Upper lobe of left lung (tissue), 6 donors: ENCODE measurements at regions not wholly inside any gene's neighbourhood (a gene's known extent, or its start where the extent isn't known, plus 50 kb on each side); places are given as distances from the start of the nearest gene placed in this dataset.

Source experiments
- ATAC-seq, 2 donors: fragments of 200-7000 bp; cut with Tn5 transposase; one replicate each; pipeline ENCODE4 v1.9.1; 2022; ENCODE audit warnings: mild to moderate bottlenecking in 2 of 2, moderate library complexity in 2 of 2; ENCODE audit not compliant: low FRiP score in 2 of 2
- DNase-seq, 2 donors: peaks; one replicate each; pipeline ENCODE4 v3.0.0-alpha.2; 2019 to 2020
- H3K27ac ChIP-seq, 4 donors: fragments of 200-600 bp; sonication (generic); one replicate each; pipeline ENCODE4 v1.5.1; 2016 to 2019
- H3K27me3 ChIP-seq, 4 donors: fragments of 200-600 bp; sonication (generic); one replicate each; pipeline ENCODE4 v1.5.1; 2017 to 2019
- H3K36me3 ChIP-seq, 4 donors: fragments of 200-600 bp; sonication (generic); one replicate each; pipeline ENCODE4 v1.5.1; 2016 to 2019
- H3K4me1 ChIP-seq, 4 donors: fragments of 200-600 bp; sonication (generic); one replicate each; pipeline ENCODE4 v1.5.1; 2018 to 2019
- H3K4me3 ChIP-seq, 4 donors: fragments of 200-600 bp; sonication (generic); one replicate each; pipeline ENCODE4 v1.5.1; 2017 to 2019; ENCODE audit warnings: mild to moderate bottlenecking in 2 of 4, moderate library complexity in 1 of 4
- H3K9me3 ChIP-seq, 4 donors: fragments of 200-600 bp; sonication (generic); one replicate each; pipeline ENCODE4 v1.5.1; 2018 to 2019
- EP300 ChIP-seq, 4 donors: sonication (generic); formaldehyde crosslinking; IDR thresholded peaks; one replicate each; pipeline ENCODE4 v1.5.1; 2017; ENCODE audit warnings: antibody characterized with exemption in 4 of 4, control low read depth in 2 of 4
- POLR2A ChIP-seq, 4 donors: fragments of 450-650 bp; IDR thresholded peaks; one replicate each; pipeline ENCODE4 v1.5.1; 2016 to 2017; ENCODE audit warnings: antibody characterized with exemption in 4 of 4, mild to moderate bottlenecking in 2 of 4
- POLR2AphosphoS5 ChIP-seq, 2 donors: sonication (generic); formaldehyde crosslinking; IDR thresholded peaks; one replicate each; pipeline ENCODE4 v1.5.1; 2017; ENCODE audit warnings: antibody characterized with exemption in 2 of 2
- WGBS, 2 donors: methylation state at CpG; one replicate each; pipeline ENCODE4 v1.1.5; 2017 to 2018; 5-methylcytosine and 5-hydroxymethylcytosine counted together
- TF ChIP-seq, protein P1 (sequence below), 6 experiments: fragments of 450-650 bp in 4 of 6; fragments of 200-600 bp in 2 of 6; sonication (generic) in 2 of 6; IDR thresholded peaks; one replicate each; pipeline ENCODE4 v1.5.1; 2016 to 2019; ENCODE audit warnings: antibody characterized with exemption in 6 of 6
- donor health status: DM: no; HTN: no; CAD: no; lungs with moderate emphysema.
- donor health status: DM: no; HTN: yes; CAD: no; lungs with severe emphysema.

- H3K4me3 ChIP-seq: no peak overlapping the region
- ATAC-seq: no peak
- 90 to 91% methylated on average over 2 of the region's 2 CpGs for WGBS, 2 donors
- H3K9me3 ChIP-seq: no peaks in the 10 kb centered on the region
- no peak for DNase-seq
- no peaks in the 10 kb centered on the region for H3K27me3 ChIP-seq
- no peaks in the 10 kb centered on the region for H3K36me3 ChIP-seq
- H3K4me1 ChIP-seq: no peaks in the 10 kb centered on the region
- no peak overlapping the region for H3K27ac ChIP-seq
- no peak for TF ChIP-seq POLR2A (IDR thresholded peaks at IDR 0.05)
- no peak for TF ChIP-seq EP300 (IDR thresholded peaks at IDR 0.05)
- TF ChIP-seq, protein P1, sequence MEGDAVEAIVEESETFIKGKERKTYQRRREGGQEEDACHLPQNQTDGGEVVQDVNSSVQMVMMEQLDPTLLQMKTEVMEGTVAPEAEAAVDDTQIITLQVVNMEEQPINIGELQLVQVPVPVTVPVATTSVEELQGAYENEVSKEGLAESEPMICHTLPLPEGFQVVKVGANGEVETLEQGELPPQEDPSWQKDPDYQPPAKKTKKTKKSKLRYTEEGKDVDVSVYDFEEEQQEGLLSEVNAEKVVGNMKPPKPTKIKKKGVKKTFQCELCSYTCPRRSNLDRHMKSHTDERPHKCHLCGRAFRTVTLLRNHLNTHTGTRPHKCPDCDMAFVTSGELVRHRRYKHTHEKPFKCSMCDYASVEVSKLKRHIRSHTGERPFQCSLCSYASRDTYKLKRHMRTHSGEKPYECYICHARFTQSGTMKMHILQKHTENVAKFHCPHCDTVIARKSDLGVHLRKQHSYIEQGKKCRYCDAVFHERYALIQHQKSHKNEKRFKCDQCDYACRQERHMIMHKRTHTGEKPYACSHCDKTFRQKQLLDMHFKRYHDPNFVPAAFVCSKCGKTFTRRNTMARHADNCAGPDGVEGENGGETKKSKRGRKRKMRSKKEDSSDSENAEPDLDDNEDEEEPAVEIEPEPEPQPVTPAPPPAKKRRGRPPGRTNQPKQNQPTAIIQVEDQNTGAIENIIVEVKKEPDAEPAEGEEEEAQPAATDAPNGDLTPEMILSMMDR (IDR thresholded peaks at IDR 0.05): no peak
- TF ChIP-seq POLR2AphosphoS5 (IDR thresholded peaks at IDR 0.05): no peak
Observed at GRCh38 chr2:17301437-17301836, 216.8 kb downstream of the RAD51AP2 start.

DNA sequence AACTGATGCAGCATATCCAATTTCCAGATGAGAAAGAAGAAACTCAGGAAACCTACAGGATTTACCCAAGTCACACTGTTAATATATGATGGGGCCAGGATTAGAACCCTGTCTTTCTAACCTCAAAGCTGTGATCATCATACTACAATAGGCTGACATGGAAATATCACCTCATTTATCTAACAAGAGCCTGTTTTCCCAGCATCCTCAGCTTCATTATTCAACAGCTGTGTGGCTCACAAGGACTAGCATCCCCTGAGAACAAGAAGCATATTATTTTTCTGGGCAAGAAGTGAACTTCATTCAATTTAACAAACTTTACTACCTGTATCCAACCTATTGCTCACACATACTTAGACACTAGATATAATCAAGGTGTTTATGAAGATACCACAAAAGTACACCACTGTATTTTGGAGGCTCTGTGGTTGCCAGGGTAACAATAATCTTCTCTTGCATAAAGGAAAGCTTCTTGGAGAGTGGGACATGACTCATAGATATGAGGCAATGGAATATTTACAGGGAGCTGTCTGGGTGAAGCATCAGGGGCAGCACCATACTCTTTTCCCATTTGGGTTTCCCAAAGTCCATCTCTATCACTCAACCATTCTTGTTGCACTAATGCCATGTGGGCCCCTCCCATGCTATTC, 218.2 kb downstream of the RAD51AP2 start:
- DNase-seq: no peak
- Histone ChIP-seq H3K27me3 (no peaks in the 10 kb centered on the region), H3K4me3 (no peak overlapping the region), H3K27ac (no peak overlapping the region), H3K36me3 (no peaks in the 10 kb centered on the region), H3K9me3 (no peaks in the 10 kb centered on the region), H3K4me1 (no peaks in the 10 kb centered on the region)
- TF ChIP-seq EP300 (IDR thresholded peaks at IDR 0.05) (no peak), POLR2AphosphoS5 (IDR thresholded peaks at IDR 0.05) (no peak)
- TF ChIP-seq, protein P1 (IDR thresholded peaks at IDR 0.05): no peak
- ATAC-seq: peak in 1 of 2 donors; percentile 41

GRCh38 chr2:17298453-17298852, 219.8 kb downstream of the RAD51AP2 start:
- 86 to 89% methylated on average over 2 of the region's 2 CpGs for WGBS, 2 donors
- no peak for DNase-seq
- no peaks in the 10 kb centered on the region for H3K36me3 ChIP-seq
- no peaks in the 10 kb centered on the region for H3K27me3 ChIP-seq
- no peaks in the 10 kb centered on the region for H3K4me1 ChIP-seq
- H3K9me3 ChIP-seq: no peaks in the 10 kb centered on the region
- TF ChIP-seq POLR2AphosphoS5 (IDR thresholded peaks at IDR 0.05) (no peak), POLR2A (IDR thresholded peaks at IDR 0.05) (no peak), EP300 (IDR thresholded peaks at IDR 0.05) (no peak)
- TF ChIP-seq, protein P1 (IDR thresholded peaks at IDR 0.05): no peak
- no peak overlapping the region for H3K4me3 ChIP-seq
- H3K27ac ChIP-seq: no peak overlapping the region
- no peak for ATAC-seq

DNA sequence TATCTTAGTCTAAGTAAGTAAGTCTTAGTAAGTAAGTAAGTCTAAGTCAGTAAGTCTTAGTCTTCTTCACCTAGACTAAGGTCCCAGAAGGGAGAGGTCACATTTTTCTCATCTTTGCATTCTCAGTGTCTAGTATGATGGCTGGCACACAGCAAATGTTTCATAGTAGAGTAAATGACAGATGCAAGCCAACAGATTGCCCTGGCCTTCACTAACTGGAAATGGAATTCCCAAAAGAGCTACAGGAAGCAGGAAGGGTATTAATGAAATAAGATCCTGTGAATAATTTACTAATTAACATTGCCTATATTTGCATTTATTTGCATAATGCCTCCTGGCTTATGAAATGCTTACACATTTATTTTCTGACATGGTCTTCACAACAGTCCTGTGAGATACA, 221.6 kb downstream of the RAD51AP2 start:
- Histone ChIP-seq H3K36me3 (no peaks in the 10 kb centered on the region), H3K9me3 (no peaks in the 10 kb centered on the region), H3K27me3 (no peaks in the 10 kb centered on the region), H3K4me3 (no peak overlapping the region), H3K4me1 (no peaks in the 10 kb centered on the region), H3K27ac (no peak overlapping the region)
- TF ChIP-seq POLR2A (IDR thresholded peaks at IDR 0.05) (no peak), EP300 (IDR thresholded peaks at IDR 0.05) (no peak), POLR2AphosphoS5 (IDR thresholded peaks at IDR 0.05) (no peak)
- TF ChIP-seq, protein P1 (IDR thresholded peaks at IDR 0.05): no peak
- ATAC-seq (no peak), DNase-seq (no peak)

DNA sequence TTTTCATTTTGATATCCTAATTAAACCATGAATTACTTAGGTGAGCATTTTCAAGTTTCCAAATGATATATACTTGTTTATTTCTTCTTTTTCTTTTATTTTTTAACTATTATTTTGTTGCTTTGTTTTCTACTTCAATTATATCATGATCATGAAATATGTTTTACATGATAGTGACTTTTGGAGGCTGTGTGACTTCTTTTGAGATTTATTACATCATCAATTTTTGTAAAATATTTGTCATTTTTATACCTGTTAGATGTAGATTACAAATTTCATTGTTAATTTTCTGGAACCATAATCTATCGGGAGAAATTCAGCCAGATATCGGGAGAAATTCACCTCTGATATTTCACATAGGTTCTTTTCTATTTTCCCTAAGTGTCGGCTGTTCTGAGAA, 228.6 kb downstream of the RAD51AP2 start:
- H3K4me1 ChIP-seq: no peaks in the 10 kb centered on the region
- DNase-seq: no peak
- no peak for ATAC-seq
- no peaks in the 10 kb centered on the region for H3K9me3 ChIP-seq
- H3K36me3 ChIP-seq: no peaks in the 10 kb centered on the region
- WGBS, 2 donors: 88 to 94% methylated on average over 3 of the region's 3 CpGs
- TF ChIP-seq, protein P1 (IDR thresholded peaks at IDR 0.05): no peak
- no peak for TF ChIP-seq EP300 (IDR thresholded peaks at IDR 0.05)
- no peak for TF ChIP-seq POLR2AphosphoS5 (IDR thresholded peaks at IDR 0.05)
- no peak for TF ChIP-seq POLR2A (IDR thresholded peaks at IDR 0.05)
- H3K27ac ChIP-seq: no peak overlapping the region
- H3K27me3 ChIP-seq: no peaks in the 10 kb centered on the region
- no peak overlapping the region for H3K4me3 ChIP-seq
